GM19467 (cell line): ENCODE measurements at regions not wholly inside any gene's neighbourhood (a gene's known extent, or its start where the extent isn't known, plus 50 kb on each side); places are given as distances from the start of the nearest gene placed in this dataset.
"Not testable (repeated sequence)": the region's sequence is repeated elsewhere in the genome, so short reads cannot be mapped to it uniquely, and the experiment has no call there.

Source experiments
- ATAC-seq: cut with Tn5 transposase; IDR thresholded peaks from one replicate; pipeline ENCODE4 v1.9.1; 2021; ENCODE audit warnings: mild to moderate bottlenecking, moderate library complexity; ENCODE audit not compliant: unreplicated experiment

DNA sequence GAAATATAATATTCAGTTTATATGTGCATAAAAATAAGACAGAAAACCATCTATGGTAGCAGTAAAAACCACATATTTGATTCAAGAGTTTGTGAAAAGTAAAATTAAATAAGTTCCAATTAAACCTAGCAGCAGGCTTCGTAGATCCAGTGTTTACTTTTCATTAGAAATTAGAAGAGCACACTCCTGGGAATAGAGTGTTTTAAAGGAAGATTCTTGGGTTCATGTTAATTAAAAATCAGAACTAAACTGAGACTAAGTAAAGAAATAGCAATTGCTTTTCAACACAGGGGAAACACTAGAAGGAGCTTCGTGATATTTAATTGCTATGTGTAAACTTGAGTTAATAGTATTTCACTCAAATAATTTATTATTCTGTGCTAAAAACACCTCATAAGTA is 1097.8 kb upstream of the CDH18 start:
- ATAC-seq: no peak

DNA sequence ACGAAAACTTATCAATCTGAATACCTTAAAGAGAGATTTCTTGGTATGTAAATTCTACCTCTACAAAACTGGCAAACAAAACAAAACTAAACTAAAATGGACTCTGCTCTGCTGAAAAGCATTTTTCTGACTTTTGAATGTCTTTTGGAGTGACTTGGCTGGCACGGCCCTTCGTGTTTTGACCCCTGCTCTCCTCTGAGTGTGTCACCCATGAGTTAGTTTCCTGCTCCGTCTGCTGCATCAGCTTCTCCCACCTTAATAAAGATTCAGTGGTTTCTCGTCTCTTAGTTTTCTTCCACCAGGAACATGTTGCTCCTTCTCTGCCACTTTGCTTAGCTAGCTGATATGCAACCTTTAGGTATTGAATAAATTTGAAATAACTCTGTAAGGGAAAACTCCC is 1084.0 kb upstream of the CDH18 start:
- no peak for ATAC-seq

DNA sequence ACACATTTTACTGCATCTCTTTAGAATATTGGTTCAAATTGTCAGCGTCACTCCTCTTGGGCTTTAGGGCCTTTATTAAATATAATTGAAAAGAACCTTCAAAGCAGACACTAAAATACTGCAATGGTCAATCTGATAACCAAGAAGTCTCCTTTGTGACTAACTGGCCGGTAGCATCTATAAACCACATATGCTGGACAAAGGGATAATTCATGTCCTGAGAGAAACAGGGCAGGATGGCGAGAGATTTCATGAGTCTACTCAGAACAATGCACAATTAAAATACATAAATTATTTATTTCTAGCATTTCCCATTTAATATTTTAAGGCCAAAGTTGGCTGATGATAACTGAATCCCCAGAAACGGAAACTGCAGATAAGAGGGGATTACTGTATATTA is 1083.4 kb upstream of the CDH18 start:
- no peak for ATAC-seq

DNA sequence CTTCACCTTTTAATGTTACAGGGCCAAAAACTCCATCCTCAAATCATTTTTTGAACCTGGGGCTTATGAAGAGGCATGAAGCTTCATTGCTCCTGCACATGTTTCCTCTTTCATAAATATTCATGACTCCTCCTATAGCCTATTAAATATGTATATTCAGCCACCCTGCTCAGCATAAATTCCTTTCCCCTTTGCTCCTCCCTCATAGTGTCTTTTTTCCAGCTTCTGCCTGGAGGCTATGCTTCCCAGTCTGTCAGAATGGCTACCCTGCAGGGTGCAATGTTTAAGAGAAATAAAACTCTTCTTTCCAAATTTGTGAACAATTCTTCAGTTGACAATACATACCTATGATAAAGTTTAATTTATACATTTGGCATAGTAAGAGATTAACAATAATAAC is 1082.9 kb upstream of the CDH18 start:
- no peak for ATAC-seq

DNA sequence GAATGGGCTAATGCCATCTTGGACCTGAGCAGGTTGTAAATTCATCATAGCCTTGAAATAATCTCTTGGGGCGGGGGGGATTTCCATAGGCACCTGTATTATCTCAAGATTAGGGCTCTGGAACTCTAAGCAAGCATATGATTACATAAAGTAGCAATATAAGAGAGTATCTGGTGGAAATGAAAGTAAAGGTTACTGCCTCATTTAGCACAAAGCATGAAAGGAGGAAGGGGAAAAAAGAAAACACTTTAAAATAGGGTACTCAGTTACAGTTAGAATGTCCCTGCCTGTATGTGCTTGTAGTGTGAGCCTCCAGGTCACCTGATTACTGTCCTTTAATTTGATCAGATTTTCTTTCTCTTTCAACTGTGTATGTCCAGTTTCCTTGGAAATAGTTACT is 1079.7 kb upstream of the CDH18 start:
- ATAC-seq: no peak

DNA sequence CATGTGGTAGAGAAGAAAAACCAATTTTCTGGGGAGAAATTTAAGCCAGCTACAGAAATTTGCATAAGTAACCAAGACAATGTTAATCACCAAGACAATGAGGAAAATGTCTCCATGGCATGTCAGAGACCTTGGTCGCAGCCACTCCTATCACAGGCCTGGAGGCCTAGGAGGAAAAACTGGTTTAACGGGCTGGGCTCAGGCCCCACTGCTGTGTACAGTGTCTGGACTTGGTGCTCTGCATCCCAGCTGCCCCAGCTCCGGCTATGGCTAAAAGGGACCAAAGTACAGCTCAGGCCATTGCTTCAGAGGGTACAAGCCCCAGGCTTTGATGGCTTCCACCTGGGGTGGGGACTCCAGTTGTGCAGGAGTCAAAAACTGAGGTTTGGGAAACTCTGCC is 1075.1 kb upstream of the CDH18 start:
- ATAC-seq: no peak

DNA sequence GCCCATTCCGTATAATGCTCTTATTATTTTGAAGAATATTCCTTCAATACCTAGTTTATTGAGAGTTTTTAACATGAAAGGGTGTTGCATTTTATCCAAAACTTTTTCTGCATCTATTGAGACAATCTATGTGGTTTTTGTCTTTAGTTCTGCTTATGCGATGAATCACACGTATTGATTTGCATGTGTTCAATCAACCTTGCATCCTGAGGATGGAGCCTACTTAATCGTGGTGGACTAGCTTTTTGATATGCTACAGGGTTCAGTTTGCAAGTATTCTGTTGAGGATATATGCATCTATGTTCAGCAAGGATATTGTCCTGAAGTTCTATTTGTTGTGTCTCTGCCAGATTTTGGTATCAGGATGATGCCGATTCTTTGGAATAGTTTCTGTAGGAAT is 1070.3 kb upstream of the CDH18 start:
- ATAC-seq: peak; percentile 90

DNA sequence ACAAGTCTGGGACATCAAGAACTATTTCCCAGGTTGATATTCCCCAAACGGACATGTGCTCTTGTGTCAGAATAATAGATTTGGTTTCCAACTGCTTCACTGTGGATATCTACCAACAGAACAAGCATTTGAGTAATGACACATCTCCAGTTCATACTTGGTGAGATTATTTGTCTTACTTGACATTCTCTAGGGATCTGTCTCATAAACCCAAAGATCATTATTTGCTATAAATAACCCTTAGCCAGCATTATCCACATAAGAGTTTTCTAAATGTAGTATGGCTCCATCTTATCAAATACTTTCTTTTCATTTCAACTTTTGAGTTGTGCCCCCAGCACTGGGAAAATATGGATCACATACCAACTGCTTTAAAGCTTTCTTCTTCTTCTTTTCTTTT is 1063.9 kb upstream of the CDH18 start:
- ATAC-seq: no peak

DNA sequence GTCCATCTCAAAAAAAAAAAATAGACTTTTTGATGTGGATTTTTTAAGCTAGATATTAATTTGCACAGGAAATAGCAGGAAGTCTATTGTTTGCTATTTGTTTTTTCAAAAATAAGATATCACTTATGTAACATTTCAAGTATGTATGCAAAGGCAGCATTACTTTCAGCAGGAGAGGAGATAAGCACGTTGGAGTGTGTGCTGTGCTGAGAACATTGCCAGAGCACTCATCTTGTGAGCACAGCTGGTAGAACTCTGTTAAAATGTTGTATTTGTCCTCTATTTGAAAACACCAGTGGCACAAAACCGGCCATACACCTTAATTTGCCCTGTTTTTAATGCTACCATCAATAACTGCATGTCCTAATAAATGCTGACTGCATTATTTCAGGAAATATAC is 1061.9 kb upstream of the CDH18 start:
- ATAC-seq: no peak

DNA sequence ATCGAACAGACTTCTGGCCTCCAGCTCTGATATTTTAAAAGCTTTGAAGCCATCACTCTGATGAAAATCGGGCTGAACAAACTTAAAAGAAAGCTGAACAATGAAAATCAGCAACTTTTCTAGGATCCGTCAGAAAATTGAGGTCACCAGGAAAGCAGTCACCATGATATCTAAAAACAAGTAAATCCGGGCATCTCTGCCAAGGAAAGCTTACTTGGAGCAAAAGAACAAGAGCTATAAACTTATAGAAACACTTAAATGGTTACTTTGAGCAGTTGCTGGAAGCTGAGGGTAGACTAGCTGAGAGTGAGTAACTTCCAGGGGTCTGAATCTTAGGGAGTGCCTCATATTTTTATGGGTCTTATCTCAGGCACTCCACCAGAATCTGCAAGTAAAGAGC is 1043.0 kb upstream of the CDH18 start:
- no peak for ATAC-seq

DNA sequence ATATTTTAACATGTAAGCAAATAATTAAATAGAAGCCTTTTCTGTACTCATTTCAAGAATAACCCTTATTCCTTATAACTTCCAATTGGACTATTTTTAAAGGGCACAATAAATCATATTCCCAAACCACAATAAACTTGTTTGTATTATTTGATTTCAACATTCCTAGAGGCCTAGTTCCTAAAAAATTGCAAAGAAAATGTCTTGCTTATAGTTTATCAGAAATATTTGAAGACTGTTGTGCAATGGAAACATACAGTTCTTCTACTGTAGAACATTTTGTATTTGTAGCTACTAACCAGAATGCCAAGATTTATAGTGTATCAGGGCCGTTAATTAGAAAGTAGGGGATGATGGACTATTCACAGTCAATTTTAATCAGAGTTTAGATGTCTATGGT is 1037.0 kb upstream of the CDH18 start:
- ATAC-seq: no peak

DNA sequence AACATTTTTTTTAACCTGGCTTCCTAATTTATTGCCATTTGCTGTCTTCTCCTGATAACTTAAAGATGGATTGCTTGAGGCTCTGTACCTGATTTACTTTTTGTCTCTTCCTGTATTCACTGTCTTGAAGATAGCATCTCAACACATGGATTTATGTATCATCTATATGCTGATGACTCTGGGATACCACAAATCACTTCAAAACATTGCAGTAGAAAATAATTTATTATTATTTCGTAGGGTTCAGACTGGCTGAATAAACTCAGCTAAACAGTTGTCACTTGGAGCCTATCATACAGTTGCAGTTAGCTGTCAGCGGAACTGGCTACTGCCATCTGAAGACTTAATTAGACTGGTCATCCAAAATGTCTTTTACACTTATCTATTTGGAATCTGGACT is 1025.2 kb upstream of the CDH18 start:
- ATAC-seq: no peak

DNA sequence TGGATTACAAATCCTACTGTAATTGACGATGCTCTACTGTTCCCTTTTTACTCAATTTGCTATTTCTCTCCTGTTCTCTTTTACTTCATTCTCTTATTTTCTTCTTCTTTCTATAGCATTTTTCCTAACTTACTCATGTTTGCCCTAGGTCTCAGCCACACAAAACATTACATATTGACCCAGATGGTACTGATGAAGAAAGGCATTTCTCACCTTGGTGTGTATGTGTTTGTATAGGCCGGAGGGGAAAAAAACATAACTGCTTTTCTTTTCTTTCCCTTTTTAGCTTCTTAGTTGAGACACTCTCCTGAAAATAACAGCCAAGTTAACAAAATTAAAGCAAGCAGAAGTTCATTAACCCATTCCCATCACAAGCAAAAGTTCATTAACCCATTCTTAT is 1019.8 kb upstream of the CDH18 start:
- no peak for ATAC-seq

DNA sequence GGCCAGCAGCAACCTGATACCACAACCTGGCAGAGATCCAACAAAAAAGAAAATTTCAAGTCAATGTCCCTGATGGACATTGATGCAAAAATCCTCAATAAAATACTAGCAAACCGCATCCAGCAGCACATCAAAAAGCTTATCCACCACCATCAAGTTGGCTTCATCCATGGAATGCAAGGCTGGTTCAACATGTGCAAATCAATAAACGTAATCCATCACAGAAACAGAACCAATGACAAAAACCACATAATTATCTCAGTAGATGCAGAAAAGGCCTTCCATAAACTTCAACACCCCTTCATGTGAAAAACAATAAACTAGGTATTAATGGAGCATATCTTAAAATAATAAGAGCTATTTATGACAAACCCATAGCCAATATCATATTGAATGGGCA is 1000.9 kb upstream of the CDH18 start:
- not testable (repeated sequence) for ATAC-seq

DNA sequence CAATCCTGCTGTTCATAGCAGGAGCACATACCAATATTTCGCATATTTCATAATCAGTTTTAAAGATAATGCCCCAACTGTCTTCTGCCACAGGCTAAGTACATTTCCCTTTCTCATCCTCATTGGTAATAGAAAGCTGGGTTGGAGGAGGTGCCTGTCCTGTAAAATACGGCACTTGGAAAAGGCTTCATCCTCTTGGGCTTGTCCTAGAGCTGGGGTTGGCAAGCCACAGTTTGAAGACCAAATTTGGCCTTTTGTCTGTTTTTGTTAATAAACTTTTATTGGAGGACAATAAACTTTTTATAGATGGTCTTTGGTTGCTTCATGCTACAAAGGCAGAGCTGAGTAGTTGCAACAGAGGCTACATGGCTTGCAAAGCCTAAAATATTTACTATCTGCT is 997.8 kb upstream of the CDH18 start:
- no peak for ATAC-seq

DNA sequence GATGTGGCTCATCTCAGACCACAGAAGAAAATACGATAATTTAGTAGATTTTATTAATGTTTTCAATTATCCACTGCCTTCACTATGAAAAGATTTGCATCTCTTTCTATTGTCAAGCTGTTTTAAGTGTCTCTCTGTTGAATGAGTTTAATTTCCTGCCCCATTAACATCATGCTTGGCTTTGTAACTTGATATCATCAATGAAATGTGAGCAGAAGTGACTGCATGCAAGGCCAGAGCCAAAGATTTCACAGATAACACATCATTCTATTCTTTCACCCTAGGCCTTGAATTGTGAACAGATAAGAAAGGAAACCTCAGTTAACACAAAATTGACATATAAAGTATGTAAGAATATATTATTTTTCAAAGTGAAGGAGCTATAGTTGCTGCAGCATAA is 986.4 kb upstream of the CDH18 start:
- ATAC-seq: no peak

DNA sequence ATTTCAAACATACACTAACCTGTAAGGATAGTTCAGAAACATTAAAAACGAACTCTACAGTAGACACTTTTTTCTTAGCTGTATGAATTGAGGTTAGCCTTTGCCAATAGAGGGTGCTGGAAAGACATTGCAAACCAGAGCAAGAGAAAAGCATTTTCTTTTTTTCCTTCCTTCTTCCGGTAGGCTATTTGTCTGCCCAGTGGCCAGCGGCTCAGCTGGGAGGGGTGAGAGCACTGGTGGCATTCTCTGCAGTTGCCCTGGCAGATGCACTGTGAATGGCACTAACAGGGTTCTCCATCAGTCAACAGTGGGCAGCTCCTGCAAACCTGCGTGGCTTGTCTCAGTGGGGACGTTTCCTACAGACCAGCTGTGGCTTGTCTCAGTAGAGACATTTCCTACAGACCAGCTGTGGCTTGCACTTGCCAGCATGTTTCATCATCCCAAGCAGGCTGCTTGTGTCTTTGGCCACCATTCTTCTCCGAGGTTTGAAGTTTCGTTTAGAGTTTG is 984.5 kb upstream of the CDH18 start:
- no peak for ATAC-seq

DNA sequence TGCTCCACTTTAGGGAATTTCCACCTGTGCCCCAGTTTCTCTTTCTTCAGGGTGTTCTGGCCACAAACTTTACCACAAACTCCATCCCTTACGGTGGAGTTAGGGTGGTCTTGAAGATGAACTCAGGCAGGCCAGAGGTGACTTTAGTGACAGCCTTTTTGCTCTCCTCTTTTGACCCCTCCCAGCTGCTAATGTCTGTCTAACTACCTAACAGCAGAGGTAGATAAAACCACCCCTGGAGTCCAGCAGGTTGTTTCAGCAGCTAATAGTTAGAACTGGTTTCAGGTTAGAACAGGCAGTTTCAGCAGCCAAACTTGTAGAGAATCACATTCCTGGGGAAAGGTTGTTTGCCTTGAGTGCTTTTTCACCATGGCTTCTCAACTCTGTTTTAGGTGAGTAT is 971.3 kb upstream of the CDH18 start:
- ATAC-seq: no peak

DNA sequence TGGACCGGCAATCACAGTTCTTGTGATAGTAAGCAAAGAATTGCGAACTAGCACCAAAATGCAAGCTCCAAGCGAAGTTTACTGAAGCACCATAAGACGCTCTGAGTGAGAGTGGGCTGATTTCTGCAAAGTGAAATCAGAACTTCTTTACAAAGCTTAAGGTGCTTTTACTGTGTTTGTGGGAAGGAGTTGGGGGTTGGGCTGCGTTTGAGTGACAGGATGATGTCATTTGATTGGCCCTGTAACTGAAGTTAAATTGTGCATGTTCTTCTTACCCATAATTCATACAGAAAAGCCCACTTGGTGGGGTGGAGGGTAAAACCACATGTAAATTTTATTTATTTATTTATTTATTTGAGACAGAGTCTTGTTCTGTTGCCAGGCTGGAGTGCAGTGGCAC is 970.6 kb upstream of the CDH18 start:
- ATAC-seq: no peak

DNA sequence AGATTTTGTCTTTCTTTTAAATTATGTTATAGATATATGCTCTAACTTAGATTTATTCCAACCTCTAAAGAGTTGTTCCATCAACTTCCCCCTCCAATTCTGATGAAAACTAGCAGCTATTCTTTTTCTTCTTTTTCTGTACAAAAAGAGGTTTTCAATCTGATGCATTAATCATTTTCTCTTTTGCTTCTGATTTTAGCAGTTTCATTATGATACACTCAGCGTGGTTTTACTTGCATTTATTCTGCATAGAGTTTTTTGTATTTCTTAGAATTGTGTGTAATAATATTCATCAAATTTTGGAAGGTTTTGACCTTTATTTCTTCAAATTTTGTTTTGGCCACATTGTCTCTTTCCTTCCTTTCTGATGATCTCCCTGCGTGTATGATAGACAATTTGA is 968.1 kb upstream of the CDH18 start:
- ATAC-seq: no peak

DNA sequence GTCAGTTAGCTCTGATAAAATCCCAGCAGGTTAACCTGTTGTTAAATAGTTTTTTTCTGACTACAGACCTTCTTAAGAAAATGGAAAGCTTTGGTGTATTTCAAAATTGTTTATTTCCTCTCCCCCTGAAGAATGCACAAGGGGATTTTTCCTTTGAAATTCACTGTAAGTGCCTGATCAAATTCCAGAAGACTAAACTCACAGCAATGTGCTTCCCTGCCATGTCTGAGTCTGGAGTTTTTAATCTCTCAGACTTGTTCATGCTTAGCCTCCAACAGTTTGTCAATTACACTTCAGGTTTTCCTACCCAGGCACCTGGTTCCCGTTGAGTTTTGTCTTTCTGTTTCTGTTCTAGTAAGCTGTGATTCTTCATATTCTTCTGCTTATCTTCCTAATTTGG is 961.6 kb upstream of the CDH18 start:
- ATAC-seq: no peak

DNA sequence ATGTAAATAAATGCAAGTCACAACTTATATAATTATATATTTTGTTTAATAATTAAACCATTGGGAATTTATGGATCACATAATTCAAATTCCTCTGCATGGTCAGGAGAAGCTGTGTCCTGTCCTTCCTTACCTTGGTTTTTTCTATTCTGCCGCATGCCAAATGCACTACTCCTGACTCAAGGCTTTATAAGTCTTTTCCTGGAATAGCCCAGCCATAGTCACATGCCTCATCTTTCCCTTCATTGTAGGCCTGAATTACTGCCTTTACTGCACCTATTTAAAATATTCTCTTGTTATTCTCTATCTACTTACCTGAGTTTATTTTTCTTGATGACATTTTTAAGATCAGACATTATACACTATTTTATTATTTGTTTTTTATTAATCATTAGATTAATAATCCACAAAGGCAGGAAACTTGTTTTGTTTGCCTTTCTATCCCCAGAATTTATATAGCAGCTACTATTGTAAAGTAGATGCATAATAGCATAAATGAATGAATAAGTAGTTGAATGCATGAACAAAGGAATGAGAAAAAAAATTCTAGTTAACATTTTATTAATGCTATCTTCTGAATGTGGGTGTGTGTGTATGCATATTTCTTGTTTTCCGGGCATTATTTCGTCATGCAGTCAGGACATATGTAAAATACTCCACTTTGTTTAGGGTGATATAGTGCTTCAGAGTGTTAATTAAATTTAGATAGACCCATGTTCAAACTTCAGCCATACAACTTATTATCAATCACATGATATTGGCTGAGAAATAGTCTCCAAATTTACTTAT is 955.4 kb upstream of the CDH18 start:
- not testable (repeated sequence) for ATAC-seq

DNA sequence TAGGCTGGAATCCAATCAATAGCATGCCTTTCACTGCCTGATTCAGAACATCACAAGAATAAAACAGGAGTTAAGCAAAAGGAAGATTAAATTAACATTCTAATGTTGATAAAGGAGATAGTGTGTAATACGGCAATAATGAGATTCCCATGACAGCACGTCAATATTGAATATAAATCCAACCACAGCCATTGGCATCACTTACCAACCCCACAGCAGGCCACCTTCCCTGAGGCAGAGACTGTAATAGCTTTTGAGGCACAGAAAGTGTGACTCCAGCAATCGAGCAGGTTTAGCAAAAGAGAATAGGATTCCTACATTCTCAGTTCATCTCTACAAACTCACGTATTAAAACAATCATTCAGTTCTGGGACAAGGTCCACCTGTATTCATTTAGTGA is 954.6 kb upstream of the CDH18 start:
- not testable (repeated sequence) for ATAC-seq
